ENCODE measurements at regions not wholly inside any gene's neighbourhood (a gene's known extent, or its start where the extent isn't known, plus 50 kb on each side); places are given as distances from the start of the nearest gene placed in this dataset.

GRCh38 chr12:107973950-107974349 is 155.1 kb upstream of the WSCD2 start:
- Mint-ChIP-seq H3K27ac (no peak overlapping the region), H3K36me3 (ENCODE audit: insufficient read depth) (no peaks in the 10 kb centered on the region), H3K9me3 (ENCODE audit: low read depth) (peaks cover 4% of the 10 kb centered on the region), H3K4me1 (ENCODE audit: low read depth) (no peaks in the 10 kb centered on the region), H3K4me3 (ENCODE audit: low read depth) (no peak overlapping the region), H3K27me3 (peaks cover 29% of the 10 kb centered on the region)
- TF ChIP-seq CTCF (IDR thresholded peaks at IDR 0.05; ENCODE audit: unreplicated experiment) = no peak
- no peak for DNase-seq (ENCODE audit: low spot score, unreplicated experiment)

GRCh38 chr12:107976331-107976730 is 152.8 kb upstream of the WSCD2 start:
- Mint-ChIP-seq H3K36me3 (ENCODE audit: insufficient read depth) (no peaks in the 10 kb centered on the region), H3K9me3 (ENCODE audit: low read depth) (peaks cover 4% of the 10 kb centered on the region), H3K4me1 (ENCODE audit: low read depth) (no peaks in the 10 kb centered on the region), H3K27me3 (peaks cover 40% of the 10 kb centered on the region), H3K4me3 (ENCODE audit: low read depth) (no peak overlapping the region), H3K27ac (no peak overlapping the region)
- no peak for TF ChIP-seq CTCF (IDR thresholded peaks at IDR 0.05; ENCODE audit: unreplicated experiment)
- DNase-seq (ENCODE audit: low spot score, unreplicated experiment) = no peak

- no peak overlapping the region for H3K4me3 Mint-ChIP-seq (ENCODE audit: low read depth)
- H3K36me3 Mint-ChIP-seq (ENCODE audit: insufficient read depth) = no peaks in the 10 kb centered on the region
- H3K27ac Mint-ChIP-seq = no peak overlapping the region
Measured at GRCh38 chr12:107978201-107978600, 150.9 kb upstream of the WSCD2 start.

GRCh38 chr12:107978641-107979040 is 150.4 kb upstream of the WSCD2 start:
- Mint-ChIP-seq H3K9me3 (ENCODE audit: low read depth) (peaks cover 4% of the 10 kb centered on the region), H3K36me3 (ENCODE audit: insufficient read depth) (no peaks in the 10 kb centered on the region), H3K27ac (no peak overlapping the region), H3K4me3 (ENCODE audit: low read depth) (no peak overlapping the region), H3K27me3 (peaks cover 61% of the 10 kb centered on the region), H3K4me1 (ENCODE audit: low read depth) (no peaks in the 10 kb centered on the region)
- no peak for DNase-seq (ENCODE audit: low spot score, unreplicated experiment)
- no peak for TF ChIP-seq CTCF (IDR thresholded peaks at IDR 0.05; ENCODE audit: unreplicated experiment)

More at GRCh38 chr12:107978201-107978600, 150.9 kb upstream of the WSCD2 start:
- no peak for TF ChIP-seq CTCF (IDR thresholded peaks at IDR 0.05; ENCODE audit: unreplicated experiment)
- H3K4me1 Mint-ChIP-seq (ENCODE audit: low read depth) = no peaks in the 10 kb centered on the region
- DNase-seq (ENCODE audit: low spot score, unreplicated experiment) = no peak
- peaks cover 57% of the 10 kb centered on the region for H3K27me3 Mint-ChIP-seq
- H3K9me3 Mint-ChIP-seq (ENCODE audit: low read depth) = peaks cover 4% of the 10 kb centered on the region

- no peak for DNase-seq (ENCODE audit: low spot score, unreplicated experiment)
- Mint-ChIP-seq H3K9me3 (ENCODE audit: low read depth) (no peaks in the 10 kb centered on the region), H3K4me3 (ENCODE audit: low read depth) (no peak overlapping the region), H3K27me3 (peaks cover 53% of the 10 kb centered on the region), H3K4me1 (ENCODE audit: low read depth) (peaks cover 4% of the 10 kb centered on the region), H3K27ac (no peak overlapping the region), H3K36me3 (ENCODE audit: insufficient read depth) (no peaks in the 10 kb centered on the region)
- TF ChIP-seq CTCF (IDR thresholded peaks at IDR 0.05; ENCODE audit: unreplicated experiment) = no peak
Measured at GRCh38 chr12:107983756-107984472, 145.2 kb upstream of the WSCD2 start.
